ENCODE measurements at regions not wholly inside any gene's neighbourhood (a gene's known extent, or its start where the extent isn't known, plus 50 kb on each side); places are given as distances from the start of the nearest gene placed in this dataset.
"Not testable (repeated sequence)": the region's sequence is repeated elsewhere in the genome, so short reads cannot be mapped to it uniquely, and the experiment has no call there.

- H2BK20ac ChIP-seq (ENCODE audit: low read length); H4K8ac ChIP-seq (ENCODE audit: extremely low read depth, insufficient read depth, low read length); H3K79me1 ChIP-seq (ENCODE audit: low read depth, low read length); H3K4me1 ChIP-seq (replicated peaks in 1 of 4; ENCODE audit: control insufficient read depth in 3 of 4, insufficient read depth in 4 of 4, low read length in 3 of 4); H3K56ac ChIP-seq (replicated peaks; ENCODE audit: insufficient read length, low read depth, low read length); DNase-seq (ENCODE audit: low read depth in 1 of 2, low spot score in 2 of 2); H3K23ac ChIP-seq (ENCODE audit: insufficient read length); H2BK5ac ChIP-seq (ENCODE audit: low read depth, low read length); H3K79me2 ChIP-seq (ENCODE audit: control insufficient read depth in 1 of 2, insufficient read depth in 2 of 2, low read length in 2 of 2); POLR2A ChIA-PET (ENCODE audit: partially characterized antibody); H4K20me1 ChIP-seq (replicated peaks in 1 of 2; ENCODE audit: control insufficient read depth in 1 of 2, insufficient read depth in 2 of 2, low read length in 2 of 2); H3K18ac ChIP-seq (ENCODE audit: extremely low read depth, low read length); H3K9ac ChIP-seq (replicated peaks in 1 of 4; ENCODE audit: extremely low read depth in 1 of 4, low read depth in 3 of 4, low read length in 3 of 4); H2BK15ac ChIP-seq (ENCODE audit: low read length); H3K4me3 ChIP-seq (ENCODE audit: extremely low read depth in 1 of 4, insufficient read depth in 2 of 4, low read depth in 3 of 4, low read length in 4 of 4); H4K5ac ChIP-seq (ENCODE audit: insufficient read length, low read depth, low read length); H4K91ac ChIP-seq (replicated peaks; ENCODE audit: insufficient read length, low read length); H3K23me2 ChIP-seq (ENCODE audit: low read depth, low read length); FAIRE-seq; H2AK5ac ChIP-seq (ENCODE audit: low read depth, low read length); H2AFZ ChIP-seq (ENCODE audit: low read length); H3K27me3 ChIP-seq (replicated peaks in 1 of 4; ENCODE audit: control insufficient read depth in 3 of 4, extremely low read depth in 1 of 4, insufficient read depth in 3 of 4, low read length in 3 of 4); H3K4ac ChIP-seq (replicated peaks; ENCODE audit: insufficient read length, low read depth, low read length); H3K36me3 ChIP-seq (ENCODE audit: control insufficient read depth in 2 of 4, insufficient read depth in 4 of 4, low read length in 3 of 4); H2BK120ac ChIP-seq (replicated peaks; ENCODE audit: low read depth, low read length); H3K27ac ChIP-seq (ENCODE audit: low read depth, low read length); H3K14ac ChIP-seq (ENCODE audit: insufficient read length); H3K4me2 ChIP-seq (ENCODE audit: insufficient read depth in 1 of 2, low read depth in 2 of 2, low read length in 2 of 2); H3K9me3 ChIP-seq (ENCODE audit: insufficient read depth in 2 of 2, low read depth in 1 of 2, low read length in 1 of 2); H2BK12ac ChIP-seq (ENCODE audit: low read depth, low read length): not testable (repeated sequence)
- CTCF ChIA-PET (ENCODE audit: partially characterized antibody), result interaction anchor here (1.5 kb wide), 1 partner anchor 55 kb away, joined by 5 read pairs; no protein-coding TSS in a partner anchor
- WGBS, 2 experiments (ENCODE audit: extremely low coverage in 1 of 2, insufficient coverage in 1 of 2, insufficient read length in 1 of 2, insufficient replicate concordance in 2 of 2, low coverage in 1 of 2, low lambda C conversion rate in 2 of 2, missing lambda C conversion rate in 1 of 2), result 92% methylated on average over 4 of the region's 5 CpGs; no CpG with 5 or more reads in 1 of the 2 experiments
Observed at GRCh38 chr9:31597086-31597485, 787.4 kb upstream of the ACO1 start.
